ENCODE measurements at regions not wholly inside any gene's neighbourhood (a gene's known extent, or its start where the extent isn't known, plus 50 kb on each side); places are given as distances from the start of the nearest gene placed in this dataset.
A peak's percentile ranks its signal among the peaks of the same experiment; 100 is the strongest.

DNA sequence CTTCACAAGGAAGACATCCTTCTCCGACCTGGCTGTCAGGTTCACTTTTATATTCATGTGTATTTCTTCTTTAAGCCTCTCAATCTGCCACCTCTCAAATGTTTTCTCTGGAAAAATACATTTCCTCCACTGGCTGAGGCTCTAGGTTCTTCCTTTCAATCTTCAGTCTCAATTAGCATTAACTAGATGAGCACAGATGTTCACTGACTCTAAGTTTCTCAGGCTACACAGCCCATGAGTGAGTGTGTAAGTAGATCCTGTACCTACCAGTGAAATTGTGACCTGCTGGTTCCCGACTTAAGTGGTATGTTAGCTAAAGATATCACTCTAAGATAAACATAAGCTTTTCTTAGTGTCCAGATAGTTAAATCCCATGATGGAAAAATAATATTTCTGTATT, 206.9 kb downstream of the ADAMTS15 start:
- no peak overlapping the region for H3K4me3 ChIP-seq
- TF ChIP-seq POLR2AphosphoS5 (IDR thresholded peaks at IDR 0.05): no peak
- TF ChIP-seq, protein P1, sequence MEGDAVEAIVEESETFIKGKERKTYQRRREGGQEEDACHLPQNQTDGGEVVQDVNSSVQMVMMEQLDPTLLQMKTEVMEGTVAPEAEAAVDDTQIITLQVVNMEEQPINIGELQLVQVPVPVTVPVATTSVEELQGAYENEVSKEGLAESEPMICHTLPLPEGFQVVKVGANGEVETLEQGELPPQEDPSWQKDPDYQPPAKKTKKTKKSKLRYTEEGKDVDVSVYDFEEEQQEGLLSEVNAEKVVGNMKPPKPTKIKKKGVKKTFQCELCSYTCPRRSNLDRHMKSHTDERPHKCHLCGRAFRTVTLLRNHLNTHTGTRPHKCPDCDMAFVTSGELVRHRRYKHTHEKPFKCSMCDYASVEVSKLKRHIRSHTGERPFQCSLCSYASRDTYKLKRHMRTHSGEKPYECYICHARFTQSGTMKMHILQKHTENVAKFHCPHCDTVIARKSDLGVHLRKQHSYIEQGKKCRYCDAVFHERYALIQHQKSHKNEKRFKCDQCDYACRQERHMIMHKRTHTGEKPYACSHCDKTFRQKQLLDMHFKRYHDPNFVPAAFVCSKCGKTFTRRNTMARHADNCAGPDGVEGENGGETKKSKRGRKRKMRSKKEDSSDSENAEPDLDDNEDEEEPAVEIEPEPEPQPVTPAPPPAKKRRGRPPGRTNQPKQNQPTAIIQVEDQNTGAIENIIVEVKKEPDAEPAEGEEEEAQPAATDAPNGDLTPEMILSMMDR (IDR thresholded peaks at IDR 0.05): no peak
- no peak for TF ChIP-seq POLR2A (IDR thresholded peaks at IDR 0.05)
- H3K27ac ChIP-seq: peak overlapping the region in 1 of 2 donors; percentile 76
- H3K36me3 ChIP-seq: no peaks in the 10 kb centered on the region
- DNase-seq (ENCODE audit: low spot score in 2 of 2): no peak
- intact Hi-C loops (cut with DNase I; ENCODE audit: low total_unique reads): no loop called here
- H3K27me3 ChIP-seq: no peaks in the 10 kb centered on the region
- peaks cover 6 to 17% of the 10 kb centered on the region in 2 donors for H3K4me1 ChIP-seq
- no peaks in the 10 kb centered on the region for H3K9me3 ChIP-seq

DNA sequence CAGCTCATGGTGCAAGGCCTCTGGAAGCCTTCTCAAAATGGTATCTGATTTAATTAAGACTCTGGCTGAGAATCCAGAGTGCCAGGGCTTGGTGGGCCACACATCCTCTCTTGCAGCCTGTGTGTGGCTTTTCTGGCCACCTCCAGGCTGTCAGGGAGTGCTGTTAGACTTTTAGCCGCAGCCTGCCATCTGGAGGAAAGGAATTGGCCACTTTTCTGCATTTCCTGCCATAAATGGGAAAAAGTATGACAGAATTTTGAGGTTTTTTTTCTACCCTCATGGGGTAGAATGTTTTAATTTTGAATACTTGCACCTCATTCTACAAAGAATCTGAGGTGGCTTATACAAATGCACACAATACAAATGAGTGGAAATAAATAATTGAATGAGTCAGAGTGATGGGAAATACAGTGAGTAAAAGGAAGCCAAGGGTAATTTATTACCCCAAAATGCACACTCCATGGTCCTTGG, 218.4 kb downstream of the ADAMTS15 start:
- Histone ChIP-seq H3K9me3 (no peaks in the 10 kb centered on the region), H3K27me3 (no peaks in the 10 kb centered on the region), H3K4me1 (no peaks in the 10 kb centered on the region), H3K4me3 (no peak overlapping the region), H3K36me3 (no peaks in the 10 kb centered on the region), H3K27ac (no peak overlapping the region)
- intact Hi-C loops (cut with DNase I; ENCODE audit: low total_unique reads): no loop called here
- no peak for DNase-seq (ENCODE audit: low spot score in 2 of 2)
- no peak for TF ChIP-seq POLR2A (IDR thresholded peaks at IDR 0.05)
- TF ChIP-seq, protein P1 (IDR thresholded peaks at IDR 0.05): no peak
- TF ChIP-seq POLR2AphosphoS5 (IDR thresholded peaks at IDR 0.05): no peak

DNA sequence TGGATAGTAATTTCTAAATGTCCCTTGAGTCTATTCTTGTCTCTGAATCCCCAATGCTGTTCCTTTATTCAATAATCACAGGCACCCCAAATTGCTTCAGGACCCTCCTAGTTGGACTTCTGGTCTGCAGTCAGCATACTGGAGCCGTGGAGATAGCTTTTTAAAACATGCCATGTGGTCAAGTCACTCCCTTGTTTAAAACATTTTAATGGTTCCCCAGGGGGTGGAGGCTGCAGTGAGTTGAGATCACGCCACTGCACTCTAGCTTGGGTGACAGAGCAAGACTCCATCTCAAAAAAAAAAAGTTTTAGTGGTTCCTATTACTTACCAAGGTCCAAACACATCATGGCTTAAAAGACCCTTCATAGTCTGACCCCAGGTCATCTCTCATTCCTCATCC, 220.3 kb downstream of the ADAMTS15 start:
- no peaks in the 10 kb centered on the region for H3K4me1 ChIP-seq
- H3K9me3 ChIP-seq: no peaks in the 10 kb centered on the region
- DNase-seq (ENCODE audit: low spot score in 2 of 2): no peak
- H3K4me3 ChIP-seq: no peak overlapping the region
- TF ChIP-seq POLR2AphosphoS5 (IDR thresholded peaks at IDR 0.05) (no peak), POLR2A (IDR thresholded peaks at IDR 0.05) (no peak)
- TF ChIP-seq, protein P1 (IDR thresholded peaks at IDR 0.05): no peak
- no peaks in the 10 kb centered on the region for H3K27me3 ChIP-seq
- intact Hi-C loops (cut with DNase I; ENCODE audit: low total_unique reads): no loop called here
- H3K36me3 ChIP-seq: no peaks in the 10 kb centered on the region
- H3K27ac ChIP-seq: no peak overlapping the region

DNA sequence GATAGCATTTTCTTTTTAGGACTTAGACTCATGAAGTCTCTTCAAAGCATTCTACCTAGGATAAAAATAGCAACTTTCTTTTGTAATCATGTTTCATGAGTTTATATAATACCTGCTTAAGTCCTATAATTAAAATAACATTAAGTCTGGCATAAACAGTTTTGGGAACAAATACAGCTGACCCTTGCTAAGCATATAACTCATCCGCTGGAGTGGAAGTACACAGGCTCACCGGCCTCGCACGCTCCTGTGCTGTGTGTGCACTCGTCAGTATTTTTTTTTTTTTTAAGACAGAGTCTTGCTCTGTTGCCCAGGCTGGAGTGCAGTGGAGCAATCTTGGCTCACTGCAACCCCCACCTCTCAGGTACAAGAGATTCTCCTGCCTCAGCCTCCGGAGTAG, 221.8 kb downstream of the ADAMTS15 start:
- TF ChIP-seq POLR2A (IDR thresholded peaks at IDR 0.05) (no peak), POLR2AphosphoS5 (IDR thresholded peaks at IDR 0.05) (no peak)
- TF ChIP-seq, protein P1 (IDR thresholded peaks at IDR 0.05): no peak
- Histone ChIP-seq H3K4me1 (no peaks in the 10 kb centered on the region), H3K36me3 (no peaks in the 10 kb centered on the region), H3K9me3 (no peaks in the 10 kb centered on the region), H3K27me3 (no peaks in the 10 kb centered on the region), H3K27ac (no peak overlapping the region), H3K4me3 (no peak overlapping the region)
- intact Hi-C loops (cut with DNase I; ENCODE audit: low total_unique reads): no loop called here
- no peak for DNase-seq (ENCODE audit: low spot score in 2 of 2)

DNA sequence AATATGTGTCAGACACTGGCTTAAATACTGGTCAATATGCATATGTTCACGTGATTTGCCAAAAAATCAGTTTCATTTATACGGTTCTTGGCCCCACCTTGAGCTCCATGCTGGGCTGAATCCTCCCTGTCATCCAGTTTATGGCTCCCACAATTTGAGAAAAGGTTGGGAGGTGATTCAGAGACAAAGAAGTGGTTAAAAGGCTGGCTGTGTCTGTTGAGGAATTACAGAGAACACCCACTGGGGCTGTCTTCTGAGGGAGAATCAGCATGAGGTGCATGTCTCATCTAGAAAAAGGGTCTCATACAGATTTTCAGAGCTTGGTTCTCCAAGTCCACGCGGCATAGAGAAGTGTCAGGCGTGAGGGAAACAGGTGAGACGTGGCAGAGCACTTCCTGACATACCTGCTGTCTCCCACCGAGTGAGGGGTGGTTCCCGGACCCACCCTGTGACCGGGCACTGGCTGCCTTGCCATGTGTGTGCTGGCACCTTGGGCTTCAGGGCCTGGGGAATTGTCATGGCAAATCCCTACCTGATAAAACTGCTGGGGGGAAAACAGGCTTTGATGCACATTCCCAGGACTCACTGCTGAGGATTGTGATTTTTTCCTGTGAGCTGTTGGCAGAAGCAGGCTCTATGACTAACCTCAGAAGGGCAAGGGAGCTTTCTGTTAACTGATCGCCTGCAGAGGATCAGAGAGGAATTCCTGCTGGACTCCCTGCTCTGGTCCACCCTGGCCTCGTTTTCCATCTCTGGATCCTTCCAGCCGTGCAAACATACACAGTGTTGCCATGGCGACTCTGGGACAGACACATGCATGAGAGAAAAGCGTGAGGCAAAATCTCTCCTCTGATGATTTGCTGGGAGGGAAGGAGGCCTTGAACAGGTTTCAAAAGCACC, 223.6 kb downstream of the ADAMTS15 start:
- intact Hi-C loops (cut with DNase I; ENCODE audit: low total_unique reads): no loop called here
- no peak overlapping the region for H3K4me3 ChIP-seq
- H3K36me3 ChIP-seq: no peaks in the 10 kb centered on the region
- no peaks in the 10 kb centered on the region for H3K4me1 ChIP-seq
- H3K9me3 ChIP-seq: no peaks in the 10 kb centered on the region
- peak; percentile 52 to 60 for DNase-seq (ENCODE audit: low spot score in 2 of 2)
- H3K27ac ChIP-seq: peak overlapping the region; percentile 31 to 55
- no peak for TF ChIP-seq POLR2A (IDR thresholded peaks at IDR 0.05)
- TF ChIP-seq POLR2AphosphoS5 (IDR thresholded peaks at IDR 0.05): no peak
- TF ChIP-seq, protein P1 (IDR thresholded peaks at IDR 0.05): no peak
- no peaks in the 10 kb centered on the region for H3K27me3 ChIP-seq
